Ovary (tissue), 3 donors: ENCODE measurements at regions not wholly inside any gene's neighbourhood (a gene's known extent, or its start where the extent isn't known, plus 50 kb on each side); places are given as distances from the start of the nearest gene placed in this dataset.

Experiments
- POLR2A ChIP-seq: fragments of 450-650 bp; IDR thresholded peaks from one replicate; pipeline ENCODE4 v1.6.1; 2017; ENCODE audit warnings: antibody characterized with exemption, mild to moderate bottlenecking, moderate library complexity
- TF ChIP-seq, protein P1 (sequence below), 3 donors: fragments of 450-650 bp in 2 of 3; fragments of 200-600 bp in 1 of 3; IDR thresholded peaks; one replicate each; pipeline versions ENCODE4 v1.5.1 to v1.8.0; 2016 to 2022; ENCODE audit warnings: antibody characterized with exemption in 3 of 3, mild to moderate bottlenecking in 1 of 3
- donor health status: DM: no; HTN: no; CAD: no.

DNA sequence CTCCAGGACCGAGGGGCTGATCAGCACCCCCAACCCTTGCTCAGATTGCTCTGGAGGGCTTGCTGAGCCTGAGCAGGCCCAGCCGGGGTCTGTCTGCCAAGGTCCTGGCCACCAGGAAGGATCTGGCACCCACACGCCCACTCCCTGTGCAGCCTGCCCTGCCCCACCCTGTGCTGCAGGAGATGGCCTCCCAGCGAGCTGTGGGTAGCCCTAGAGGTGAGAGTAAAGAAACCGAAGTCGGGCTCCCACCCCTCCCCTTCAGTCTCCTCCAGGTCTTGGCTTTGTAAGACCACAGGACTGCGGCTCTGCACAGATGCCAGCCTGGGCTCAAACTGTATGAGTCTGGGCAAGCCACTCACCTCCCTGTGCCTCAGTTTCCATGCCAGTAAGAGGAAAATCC lies 307.8 kb downstream of the BCL11B start:
- TF ChIP-seq, protein P1, sequence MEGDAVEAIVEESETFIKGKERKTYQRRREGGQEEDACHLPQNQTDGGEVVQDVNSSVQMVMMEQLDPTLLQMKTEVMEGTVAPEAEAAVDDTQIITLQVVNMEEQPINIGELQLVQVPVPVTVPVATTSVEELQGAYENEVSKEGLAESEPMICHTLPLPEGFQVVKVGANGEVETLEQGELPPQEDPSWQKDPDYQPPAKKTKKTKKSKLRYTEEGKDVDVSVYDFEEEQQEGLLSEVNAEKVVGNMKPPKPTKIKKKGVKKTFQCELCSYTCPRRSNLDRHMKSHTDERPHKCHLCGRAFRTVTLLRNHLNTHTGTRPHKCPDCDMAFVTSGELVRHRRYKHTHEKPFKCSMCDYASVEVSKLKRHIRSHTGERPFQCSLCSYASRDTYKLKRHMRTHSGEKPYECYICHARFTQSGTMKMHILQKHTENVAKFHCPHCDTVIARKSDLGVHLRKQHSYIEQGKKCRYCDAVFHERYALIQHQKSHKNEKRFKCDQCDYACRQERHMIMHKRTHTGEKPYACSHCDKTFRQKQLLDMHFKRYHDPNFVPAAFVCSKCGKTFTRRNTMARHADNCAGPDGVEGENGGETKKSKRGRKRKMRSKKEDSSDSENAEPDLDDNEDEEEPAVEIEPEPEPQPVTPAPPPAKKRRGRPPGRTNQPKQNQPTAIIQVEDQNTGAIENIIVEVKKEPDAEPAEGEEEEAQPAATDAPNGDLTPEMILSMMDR (IDR thresholded peaks at IDR 0.05) = no peak
- no peak for TF ChIP-seq POLR2A
